Heart left ventricle (tissue), 13 donors: ENCODE measurements at regions not wholly inside any gene's neighbourhood (a gene's known extent, or its start where the extent isn't known, plus 50 kb on each side); places are given as distances from the start of the nearest gene placed in this dataset.

Experiments used
- POLR2A ChIP-seq, 2 donors: fragments of 450-650 bp; IDR thresholded peaks; one replicate each; pipeline ENCODE4 v1.6.1; 2017; ENCODE audit warnings: antibody characterized with exemption in 2 of 2, mild to moderate bottlenecking in 2 of 2, moderate library complexity in 2 of 2
- TF ChIP-seq, protein P1 (sequence below), 12 donors: fragments of 200-600 bp; sonication (generic) in 4 of 12; IDR thresholded peaks; one replicate each; pipeline versions ENCODE4 v1.5.0 to v1.8.0; 2018 to 2022; ENCODE audit warnings: antibody characterized with exemption in 12 of 12, mild to moderate bottlenecking in 5 of 12
- donor health status: ischemic (EF 13 %, LVEDD 7.1; RV severe dilation, severe dysfunction).
- donor health status: DM: no; HTN: yes; CAD: no.
- donor health status: DM: no; HTN: no; CAD: no.
- donor health status: ischemic (EF 25% LVEDD 6.9; RV normal size, moderate dysfunction).
- donor health status: ischemic (EF 25% LVEDD 5.7; RV mildly dilated, moderate dysfunction).
- donor health status: ischemic (EF 35%, LVEDD 5.7; RV mildly dilated, moderate dysfunction).
- donor health status: nonischemic (EF 11% LVEDD 7.7; RV severe dilation, severe dysfunction).
- donor health status: DM: yes; HTN: yes; CAD: no.
- donor health status: PGD.
- donor health status: ischemic (EF 29% LVEDD 5.4; RV normal size, mild dysfunction).
- donor health status: nonischemic (EF 23%, LVEDD 6.1; RV moderate dilation, normal function).

- TF ChIP-seq, protein P1, sequence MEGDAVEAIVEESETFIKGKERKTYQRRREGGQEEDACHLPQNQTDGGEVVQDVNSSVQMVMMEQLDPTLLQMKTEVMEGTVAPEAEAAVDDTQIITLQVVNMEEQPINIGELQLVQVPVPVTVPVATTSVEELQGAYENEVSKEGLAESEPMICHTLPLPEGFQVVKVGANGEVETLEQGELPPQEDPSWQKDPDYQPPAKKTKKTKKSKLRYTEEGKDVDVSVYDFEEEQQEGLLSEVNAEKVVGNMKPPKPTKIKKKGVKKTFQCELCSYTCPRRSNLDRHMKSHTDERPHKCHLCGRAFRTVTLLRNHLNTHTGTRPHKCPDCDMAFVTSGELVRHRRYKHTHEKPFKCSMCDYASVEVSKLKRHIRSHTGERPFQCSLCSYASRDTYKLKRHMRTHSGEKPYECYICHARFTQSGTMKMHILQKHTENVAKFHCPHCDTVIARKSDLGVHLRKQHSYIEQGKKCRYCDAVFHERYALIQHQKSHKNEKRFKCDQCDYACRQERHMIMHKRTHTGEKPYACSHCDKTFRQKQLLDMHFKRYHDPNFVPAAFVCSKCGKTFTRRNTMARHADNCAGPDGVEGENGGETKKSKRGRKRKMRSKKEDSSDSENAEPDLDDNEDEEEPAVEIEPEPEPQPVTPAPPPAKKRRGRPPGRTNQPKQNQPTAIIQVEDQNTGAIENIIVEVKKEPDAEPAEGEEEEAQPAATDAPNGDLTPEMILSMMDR (IDR thresholded peaks at IDR 0.05): no peak
- no peak for TF ChIP-seq POLR2A (IDR thresholded peaks at IDR 0.05)
Observed at GRCh38 chrX:9182041-9182440, 148.1 kb upstream of the FAM9B start.
